Endothelial cell of umbilical vein (primary cell): ENCODE measurements at regions not wholly inside any gene's neighbourhood (a gene's known extent, or its start where the extent isn't known, plus 50 kb on each side); places are given as distances from the start of the nearest gene placed in this dataset.

Experiments
- BruUV-seq: library from RNA; stranded (reverse); fragments of 400-500 nt; replicated peaks from 2 replicates; lab custom pipeline; 2021; lab: Mats Ljungman, UMichigan
- CTCF ChIA-PET: fragments of 300-600, 350-600 bp; sonication (Branson Sonifier 250); formaldehyde crosslinking; loops from one replicate; lab custom pipeline; 2021; ENCODE audit warnings: antibody characterized with exemption, inconsistent platforms; lab: Charles Lee
- POLR2A ChIA-PET: fragments of 300-600, 350-600 bp; sonication (Branson Sonifier 250); formaldehyde crosslinking; loops from one replicate; lab custom pipeline; 2021; ENCODE audit warnings: antibody characterized with exemption, inconsistent platforms; lab: Charles Lee
- DNase-seq: peaks from one replicate; pipeline ENCODE4 v3.0.0-alpha.2; 2011; ENCODE audit warnings: low read depth, low spot score
- FAIRE-seq: peaks from 2 replicates; lab custom pipeline; 2011; peaks lifted over from hg19 to GRCh38; lab: Jason Lieb, UNC
- H2AFZ ChIP-seq: 2 replicates; pipeline ENCODE4 v1.6.0; 2012; ENCODE audit warnings: low read depth, low read length, control low read depth, inconsistent platforms
- H3K27ac ChIP-seq: 2 replicates; pipeline ENCODE4 v1.5.1; 2011; ENCODE audit warnings: low read depth, mild to moderate bottlenecking, control low read depth, low read length, moderate library complexity; ENCODE audit not compliant: insufficient read depth
- H3K27me3 ChIP-seq, 2 experiments: 2 replicates each; pipeline versions ENCODE4 v1.6.0 to v1.6.1; 2011; ENCODE audit warnings: low read length in 2 of 2, mixed read lengths in 1 of 2; ENCODE audit not compliant: control insufficient read depth in 2 of 2, insufficient read depth in 2 of 2
- H3K36me3 ChIP-seq, 2 experiments: 2 replicates in 1 of 2; 3 replicates in 1 of 2; pipeline ENCODE4 v1.5.1; 2011; ENCODE audit warnings: low read length in 2 of 2, mild to moderate bottlenecking in 1 of 2, moderate library complexity in 1 of 2; ENCODE audit not compliant: control insufficient read depth in 2 of 2, insufficient read depth in 2 of 2; ENCODE audit errors: extremely low read depth in 1 of 2
- H3K4me1 ChIP-seq: 3 replicates; pipeline ENCODE4 v1.5.1; 2011; ENCODE audit warnings: mild to moderate bottlenecking, low read length; ENCODE audit not compliant: control insufficient read depth, insufficient read depth; ENCODE audit errors: extremely low read depth
- H3K4me2 ChIP-seq: 2 replicates; pipeline ENCODE4 v1.6.1; 2011; ENCODE audit warnings: low read length, control low read depth, mixed read lengths; ENCODE audit not compliant: insufficient read depth
- H3K4me3 ChIP-seq, 3 experiments: fragments of 200-600 bp in 1 of 3; sonication (generic), shearing (Covaris generic) in 1 of 3; replicated peaks in 1 of 3; 2 replicates each; pipeline ENCODE4 v1.5.1; 2011 to 2016; ENCODE audit warnings: control low read depth in 3 of 3, low read length in 3 of 3, mild to moderate bottlenecking in 2 of 3, inconsistent platforms in 1 of 3, low read depth in 1 of 3, moderate library complexity in 1 of 3; ENCODE audit not compliant: insufficient read depth in 1 of 3
- H3K79me2 ChIP-seq: 2 replicates; pipeline ENCODE4 v1.6.0; 2012; ENCODE audit warnings: low read length, inconsistent platforms; ENCODE audit not compliant: control insufficient read depth, insufficient read depth
- H3K9ac ChIP-seq: replicated peaks from 2 replicates; pipeline ENCODE3; 2011; ENCODE audit warnings: low read length, control low read depth; ENCODE audit not compliant: insufficient read depth; ENCODE audit errors: extremely low read depth
- H3K9me1 ChIP-seq: replicated peaks from 3 replicates; pipeline ENCODE4 v1.6.0; 2011; ENCODE audit warnings: mild to moderate bottlenecking, low read length; ENCODE audit not compliant: control insufficient read depth, insufficient read depth; ENCODE audit errors: extremely low read depth
- H3K9me3 ChIP-seq: replicated peaks from 2 replicates; pipeline ENCODE4 v1.5.1; 2012; ENCODE audit warnings: low read length, inconsistent platforms; ENCODE audit not compliant: control insufficient read depth, insufficient read depth
- H4K20me1 ChIP-seq: replicated peaks from 2 replicates; pipeline ENCODE3; 2011; ENCODE audit warnings: mild to moderate bottlenecking, low read length; ENCODE audit not compliant: control insufficient read depth, insufficient read depth; ENCODE audit errors: extremely low read depth
- CTCF ChIP-seq, 2 donors: IDR thresholded peaks; 1 replicate in 1 of 2; 2 replicates in 1 of 2; pipeline ENCODE4 v1.5.1; 2011; ENCODE audit warnings: low read length in 2 of 2, mild to moderate bottlenecking in 2 of 2, moderate library complexity in 2 of 2, control low read depth in 1 of 2, inconsistent platforms in 1 of 2, low read depth in 1 of 2; ENCODE audit not compliant: insufficient read depth in 1 of 2; ENCODE audit errors: extremely low read depth in 1 of 2
- EZH2 ChIP-seq: IDR thresholded peaks from 2 replicates; pipeline ENCODE4 v1.6.1; 2012; ENCODE audit warnings: borderline replicate concordance, low read depth, mild to moderate bottlenecking, moderate library complexity, low read length, inconsistent platforms; ENCODE audit not compliant: severe bottlenecking
- FOS ChIP-seq: IDR thresholded peaks from 2 replicates; pipeline ENCODE4 v1.6.1; 2011; ENCODE audit warnings: mild to moderate bottlenecking, low read length, moderate library complexity, borderline replicate concordance; ENCODE audit not compliant: insufficient read depth
- GATA2 ChIP-seq: IDR thresholded peaks from 2 replicates; pipeline ENCODE4 v1.7.0; 2011; ENCODE audit warnings: low read depth, mild to moderate bottlenecking, moderate library complexity, mixed read lengths, low read length; ENCODE audit not compliant: insufficient read length, insufficient read depth
- JUN ChIP-seq: IDR thresholded peaks from 2 replicates; pipeline ENCODE4 v1.6.1; 2011; ENCODE audit warnings: borderline replicate concordance, low read depth; ENCODE audit not compliant: insufficient read length, insufficient read depth
- MAX ChIP-seq: IDR thresholded peaks from 2 replicates; pipeline ENCODE4 v1.6.1; 2011; ENCODE audit not compliant: insufficient read depth, insufficient read length
- MYC ChIP-seq: IDR thresholded peaks from one replicate; pipeline ENCODE4 v1.6.1; 2011; ENCODE audit warnings: mild to moderate bottlenecking, low read depth, low read length
- POLR2A ChIP-seq: IDR thresholded peaks from 2 replicates; pipeline ENCODE4 v1.6.1; 2012; ENCODE audit warnings: low read depth, mild to moderate bottlenecking, control low read depth, low read length
- POLR2AphosphoS5 ChIP-seq: IDR thresholded peaks from 2 replicates; pipeline ENCODE4 v1.6.1; 2012; ENCODE audit warnings: low read depth, mild to moderate bottlenecking, control low read depth, low read length, moderate library complexity; ENCODE audit not compliant: insufficient read depth
- dilution Hi-C: fragments of 300-500 bp; cut with MboI; formaldehyde crosslinking; loops from one replicate; pipeline ENCODE4 v1.15.0; 2019; ENCODE audit warnings: low sequenced_read_pairs; ENCODE audit not compliant: extremely low pct_ligation_motif_present
- intact Hi-C: fragments of 100-400 bp; cut with micrococcal nuclease; formaldehyde crosslinking; loops from one replicate; pipeline ENCODE4 v1.10.0; 2022

- H3K36me3 ChIP-seq, result no peaks in the 10 kb centered on the region
- dilution Hi-C loops, result no loop called here
- DNase-seq (no peak), FAIRE-seq (no peak)
- no peaks in the 10 kb centered on the region for H3K27me3 ChIP-seq
- H3K4me3 ChIP-seq, result no peak overlapping the region
- no peaks in the 10 kb centered on the region for H3K79me2 ChIP-seq
- H2AFZ ChIP-seq, result no peak overlapping the region
- no TSS peak for BruUV-seq
- no peaks in the 10 kb centered on the region for H3K9me1 ChIP-seq
- H3K27ac ChIP-seq, result no peak overlapping the region
- ChIA-PET POLR2A (no interaction called here), CTCF (no interaction called here)
- H3K9me3 ChIP-seq, result no peaks in the 10 kb centered on the region
- no peak overlapping the region for H3K9ac ChIP-seq
- TF ChIP-seq EZH2 (no peak), GATA2 (no peak), MAX (no peak), POLR2AphosphoS5 (no peak), POLR2A (no peak), JUN (no peak), MYC (no peak), CTCF (IDR thresholded peaks at IDR 0.05; ENCODE audit: extremely low read depth in 1 of 2, insufficient read depth in 1 of 2, low read depth in 1 of 2, low read length in 2 of 2) (no peak), FOS (no peak)
- no peaks in the 10 kb centered on the region for H3K4me1 ChIP-seq
- no peak overlapping the region for H3K4me2 ChIP-seq
- intact Hi-C loops, result no loop called here
- H4K20me1 ChIP-seq, result no peaks in the 10 kb centered on the region
Measured at GRCh38 chr5:68849906-68850305, 243.9 kb upstream of the SLC30A5 start.
